ENCODE measurements at regions not wholly inside any gene's neighbourhood (a gene's known extent, or its start where the extent isn't known, plus 50 kb on each side); places are given as distances from the start of the nearest gene placed in this dataset.

GRCh38 chr3:117977504-117978228 is 1057.0 kb downstream of the IGSF11 start:
- Mint-ChIP-seq H3K9me3 (no peaks in the 10 kb centered on the region), H3K4me3 (no peak overlapping the region), H3K4me1 (peaks cover 4% of the 10 kb centered on the region), H3K27me3 (ENCODE audit: low read depth, poor library complexity) (no peaks in the 10 kb centered on the region), H3K36me3 (ENCODE audit: low read depth) (no peaks in the 10 kb centered on the region), H3K27ac (no peak overlapping the region)
- no peak for TF ChIP-seq CTCF (IDR thresholded peaks at IDR 0.05)
- no peak for DNase-seq

- peaks cover 4% of the 10 kb centered on the region for H3K4me1 Mint-ChIP-seq
- H3K9me3 Mint-ChIP-seq = no peaks in the 10 kb centered on the region
- no peak for DNase-seq
- H3K36me3 Mint-ChIP-seq (ENCODE audit: low read depth) = no peaks in the 10 kb centered on the region
- H3K4me3 Mint-ChIP-seq = no peak overlapping the region
- TF ChIP-seq CTCF (IDR thresholded peaks at IDR 0.05) = no peak
- no peaks in the 10 kb centered on the region for H3K27me3 Mint-ChIP-seq (ENCODE audit: low read depth, poor library complexity)
- no peak overlapping the region for H3K27ac Mint-ChIP-seq
Measured at GRCh38 chr3:117979466-117979865, 1055.2 kb downstream of the IGSF11 start.

- Mint-ChIP-seq H3K9me3 (no peaks in the 10 kb centered on the region), H3K36me3 (ENCODE audit: low read depth) (no peaks in the 10 kb centered on the region), H3K4me1 (no peaks in the 10 kb centered on the region), H3K4me3 (no peak overlapping the region), H3K27me3 (ENCODE audit: low read depth, poor library complexity) (peaks cover 3% of the 10 kb centered on the region), H3K27ac (no peak overlapping the region)
- DNase-seq = no peak
- no peak for TF ChIP-seq CTCF (IDR thresholded peaks at IDR 0.05)
Measured at GRCh38 chr3:117987256-117987655, 1047.4 kb downstream of the IGSF11 start.

GRCh38 chr3:117989982-117990381 is 1044.7 kb downstream of the IGSF11 start:
- H3K27ac Mint-ChIP-seq = no peak overlapping the region

GRCh38 chr3:117990627-117991026 is 1044.0 kb downstream of the IGSF11 start:
- H3K27ac Mint-ChIP-seq = no peak overlapping the region
- H3K27me3 Mint-ChIP-seq (ENCODE audit: low read depth, poor library complexity) = peaks cover 12% of the 10 kb centered on the region
- H3K4me3 Mint-ChIP-seq = no peak overlapping the region
- no peaks in the 10 kb centered on the region for H3K36me3 Mint-ChIP-seq (ENCODE audit: low read depth)
- no peak for DNase-seq
- H3K9me3 Mint-ChIP-seq = no peaks in the 10 kb centered on the region
- no peaks in the 10 kb centered on the region for H3K4me1 Mint-ChIP-seq
- TF ChIP-seq CTCF (IDR thresholded peaks at IDR 0.05) = no peak

More at GRCh38 chr3:117989982-117990381, 1044.7 kb downstream of the IGSF11 start:
- no peak for TF ChIP-seq CTCF (IDR thresholded peaks at IDR 0.05)
- Mint-ChIP-seq H3K36me3 (ENCODE audit: low read depth) (no peaks in the 10 kb centered on the region), H3K4me3 (no peak overlapping the region), H3K27me3 (ENCODE audit: low read depth, poor library complexity) (peaks cover 12% of the 10 kb centered on the region), H3K4me1 (no peaks in the 10 kb centered on the region), H3K9me3 (no peaks in the 10 kb centered on the region)
- DNase-seq = no peak

- H3K36me3 Mint-ChIP-seq (ENCODE audit: low read depth) = no peaks in the 10 kb centered on the region
- H3K4me1 Mint-ChIP-seq = no peaks in the 10 kb centered on the region
- H3K4me3 Mint-ChIP-seq = no peak overlapping the region
- DNase-seq = no peak
- H3K27ac Mint-ChIP-seq = no peak overlapping the region
- peaks cover 15% of the 10 kb centered on the region for H3K27me3 Mint-ChIP-seq (ENCODE audit: low read depth, poor library complexity)
- H3K9me3 Mint-ChIP-seq = no peaks in the 10 kb centered on the region
- no peak for TF ChIP-seq CTCF (IDR thresholded peaks at IDR 0.05)
Measured at GRCh38 chr3:117995842-117996437, 1038.7 kb downstream of the IGSF11 start.

All from nephron progenitor cell (in vitro differentiated cells).